Spleen (tissue), 11 donors: ENCODE measurements at regions not wholly inside any gene's neighbourhood (a gene's known extent, or its start where the extent isn't known, plus 50 kb on each side); places are given as distances from the start of the nearest gene placed in this dataset.

ENCODE experiments used
- DNase-seq: peaks from one replicate; pipeline ENCODE4 v3.0.0-alpha.2; 2020
- H3K27ac ChIP-seq, 8 donors: fragments of 200-600 bp; sonication (generic) in 7 of 8; 1 replicate in 4 of 8; 2 replicates in 4 of 8; pipeline versions ENCODE4 v1.5.0 to v1.8.0; 2016 to 2021; ENCODE audit warnings: inconsistent platforms in 4 of 8, mild to moderate bottlenecking in 4 of 8, moderate library complexity in 1 of 8
- H3K27me3 ChIP-seq, 7 donors: fragments of 200-600 bp; sonication (generic) in 6 of 7; replicated peaks in 1 of 7; 1 replicate in 4 of 7; 2 replicates in 3 of 7; pipeline versions ENCODE4 v1.5.0 to v1.8.0; 2016 to 2021; ENCODE audit warnings: inconsistent platforms in 3 of 7, mild to moderate bottlenecking in 1 of 7
- H3K36me3 ChIP-seq, 6 donors: fragments of 200-600 bp; sonication (generic) in 5 of 6; 1 replicate in 4 of 6; 2 replicates in 2 of 6; pipeline versions ENCODE4 v1.5.0 to v1.8.0; 2016 to 2021; ENCODE audit warnings: inconsistent platforms in 2 of 6
- H3K4me1 ChIP-seq, 6 donors: fragments of 200-600 bp; sonication (generic) in 5 of 6; 1 replicate in 3 of 6; 2 replicates in 3 of 6; pipeline versions ENCODE4 v1.5.0 to v1.8.0; 2016 to 2021; ENCODE audit warnings: inconsistent platforms in 3 of 6
- H3K4me3 ChIP-seq, 8 donors: fragments of 200-600 bp; sonication (generic) in 7 of 8; 1 replicate in 4 of 8; 2 replicates in 4 of 8; pipeline versions ENCODE4 v1.5.0 to v1.8.0; 2016 to 2021; ENCODE audit warnings: inconsistent platforms in 4 of 8, mild to moderate bottlenecking in 4 of 8, moderate library complexity in 2 of 8
- H3K9me3 ChIP-seq, 8 donors: fragments of 200-600 bp; sonication (generic) in 7 of 8; 1 replicate in 4 of 8; 2 replicates in 4 of 8; pipeline versions ENCODE4 v1.5.0 to v1.8.0; 2016 to 2021; ENCODE audit warnings: inconsistent platforms in 4 of 8
- CTCF ChIP-seq, 11 experiments: fragments of 200-600 bp in 7 of 11; fragments of 450-650 bp in 4 of 11; sonication (generic) in 4 of 11; IDR thresholded peaks in 8 of 11; conservative IDR thresholded peaks in 3 of 11; 1 replicate in 7 of 11; 2 replicates in 4 of 11; pipeline versions ENCODE4 v1.4.0 to v1.8.0; 2016 to 2021; ENCODE audit warnings: antibody characterized with exemption in 11 of 11, inconsistent platforms in 4 of 11, mild to moderate bottlenecking in 1 of 11
- POLR2A ChIP-seq, 3 donors: fragments of 450-650 bp; IDR thresholded peaks; one replicate each; pipeline ENCODE4 v1.5.1; 2017; ENCODE audit warnings: antibody characterized with exemption in 3 of 3, mild to moderate bottlenecking in 1 of 3
- POLR2AphosphoS5 ChIP-seq, 3 donors: sonication (generic); formaldehyde crosslinking; IDR thresholded peaks; one replicate each; pipeline ENCODE4 v1.5.1; 2017; ENCODE audit warnings: antibody characterized with exemption in 3 of 3
- WGBS, 5 donors: extraction: QIAGEN DNeasy Blood & Tissue Kit in 3 of 5; methylation state at CpG; one replicate each; pipeline versions ENCODE4 v1.1.5 to v1.1.7; 2013 to 2018; 5-methylcytosine and 5-hydroxymethylcytosine counted together
- intact Hi-C: fragments of 100-400 bp; cut with DNase I; formaldehyde crosslinking; loops from one replicate; pipeline ENCODE4 v1.15.0; 2023; ENCODE audit warnings: low total_unique reads
- donor health status: healthy with polysubstance abuse.
- donor health status: DM: no; HTN: no; CAD: no; lungs with moderate emphysema.
- donor health status: DM: no; HTN: no; CAD: no.
- donor health status: Bipolar disorder and iron deficiency.
- donor health status: healthy.
- donor health status: DM: no; HTN: no; CAD: no.
- donor health status: DM: yes; HTN: yes; CAD: no.

GRCh38 chr18:64416990-64417389, 268.1 kb upstream of the LINC00305 start:
- TF ChIP-seq POLR2A (IDR thresholded peaks at IDR 0.05) (no peak), POLR2AphosphoS5 (IDR thresholded peaks at IDR 0.05) (no peak), CTCF (IDR thresholded peaks at IDR 0.05 in 8 of 11, conservative IDR thresholded peaks at IDR 0.05 in 3 of 11) (no peak)
- Histone ChIP-seq H3K4me1 (no peaks in the 10 kb centered on the region), H3K27me3 (no peaks in the 10 kb centered on the region), H3K27ac (no peak overlapping the region), H3K9me3 (no peaks in the 10 kb centered on the region), H3K4me3 (no peak overlapping the region), H3K36me3 (no peaks in the 10 kb centered on the region)
- intact Hi-C loops = no loop called here
- no peak for DNase-seq
- 73 to 80% (median 77%) methylated on average over 1 of the region's 1 CpG for WGBS, 5 donors

GRCh38 chr18:64415218-64415617, 266.3 kb upstream of the LINC00305 start:
- WGBS, 5 donors = 68 to 86% (median 81%) methylated on average over 2 of the region's 2 CpGs
- no peak for DNase-seq
- H3K9me3 ChIP-seq = no peaks in the 10 kb centered on the region
- intact Hi-C loops = no loop called here
- no peak overlapping the region for H3K4me3 ChIP-seq
- no peak overlapping the region for H3K27ac ChIP-seq
- no peaks in the 10 kb centered on the region for H3K27me3 ChIP-seq
- no peaks in the 10 kb centered on the region for H3K4me1 ChIP-seq
- no peaks in the 10 kb centered on the region for H3K36me3 ChIP-seq
- TF ChIP-seq POLR2AphosphoS5 (IDR thresholded peaks at IDR 0.05) = no peak
- no peak for TF ChIP-seq CTCF (IDR thresholded peaks at IDR 0.05 in 8 of 11, conservative IDR thresholded peaks at IDR 0.05 in 3 of 11)
- TF ChIP-seq POLR2A (IDR thresholded peaks at IDR 0.05) = no peak

GRCh38 chr18:64410685-64411084, 261.8 kb upstream of the LINC00305 start:
- no peak for DNase-seq
- Histone ChIP-seq H3K36me3 (no peaks in the 10 kb centered on the region), H3K27ac (no peak overlapping the region), H3K9me3 (no peaks in the 10 kb centered on the region), H3K4me3 (no peak overlapping the region), H3K4me1 (no peaks in the 10 kb centered on the region), H3K27me3 (no peaks in the 10 kb centered on the region)
- intact Hi-C loops = no loop called here
- 50 to 75% (median 63%) methylated on average over 6 of the region's 6 CpGs for WGBS, 5 donors
- TF ChIP-seq CTCF (IDR thresholded peaks at IDR 0.05 in 8 of 11, conservative IDR thresholded peaks at IDR 0.05 in 3 of 11) (no peak), POLR2A (IDR thresholded peaks at IDR 0.05) (no peak), POLR2AphosphoS5 (IDR thresholded peaks at IDR 0.05) (no peak)

GRCh38 chr18:64409511-64409910, 260.6 kb upstream of the LINC00305 start:
- peak in 8 of 11 experiments; percentile 5 to 41 (median 29) for TF ChIP-seq CTCF (IDR thresholded peaks at IDR 0.05 in 8 of 11, conservative IDR thresholded peaks at IDR 0.05 in 3 of 11)
- TF ChIP-seq POLR2A (IDR thresholded peaks at IDR 0.05) = no peak
- no peak for TF ChIP-seq POLR2AphosphoS5 (IDR thresholded peaks at IDR 0.05)

More at GRCh38 chr18:64409511-64409910, 260.6 kb upstream of the LINC00305 start:
- Histone ChIP-seq H3K4me3 (no peak overlapping the region), H3K36me3 (no peaks in the 10 kb centered on the region), H3K27ac (no peak overlapping the region), H3K27me3 (no peaks in the 10 kb centered on the region), H3K4me1 (no peaks in the 10 kb centered on the region), H3K9me3 (no peaks in the 10 kb centered on the region)
- intact Hi-C loops = no loop called here
- no peak for DNase-seq
